ENCODE measurements at regions not wholly inside any gene's neighbourhood (a gene's known extent, or its start where the extent isn't known, plus 50 kb on each side); places are given as distances from the start of the nearest gene placed in this dataset.
"Not testable (repeated sequence)": the region's sequence is repeated elsewhere in the genome, so short reads cannot be mapped to it uniquely, and the experiment has no call there.

- H3K27ac Mint-ChIP-seq; H3K36me3 Mint-ChIP-seq; H3K4me3 Mint-ChIP-seq; CTCF ChIA-PET; DNase-seq; H3K27me3 Mint-ChIP-seq; H3K4me1 Mint-ChIP-seq; H3K9me3 Mint-ChIP-seq (ENCODE audit: low read depth); ATAC-seq: not testable (repeated sequence)
These were observed 602.0 kb downstream of the SATB2 start for GRCh38 chr2:198855746-198856145.

- ATAC-seq = no peak
- DNase-seq = no peak
- H3K27ac Mint-ChIP-seq = no peak overlapping the region
- no peaks in the 10 kb centered on the region for H3K4me1 Mint-ChIP-seq
- H3K9me3 Mint-ChIP-seq (ENCODE audit: low read depth) = no peaks in the 10 kb centered on the region
- H3K27me3 Mint-ChIP-seq = no peaks in the 10 kb centered on the region
- H3K36me3 Mint-ChIP-seq = no peaks in the 10 kb centered on the region
- no peak overlapping the region for H3K4me3 Mint-ChIP-seq
- CTCF ChIA-PET = no interaction called here
These were observed 605.5 kb downstream of the SATB2 start for GRCh38 chr2:198852248-198852647.

GRCh38 chr2:198825534-198825933, 632.2 kb downstream of the SATB2 start:
- Mint-ChIP-seq H3K4me1 (no peaks in the 10 kb centered on the region), H3K9me3 (ENCODE audit: low read depth) (no peaks in the 10 kb centered on the region), H3K27me3 (no peaks in the 10 kb centered on the region), H3K4me3 (no peak overlapping the region), H3K27ac (no peak overlapping the region), H3K36me3 (no peaks in the 10 kb centered on the region)
- CTCF ChIA-PET = no interaction called here
- DNase-seq (no peak), ATAC-seq (no peak)

GRCh38 chr2:198817536-198817935, 640.2 kb downstream of the SATB2 start:
- H3K9me3 Mint-ChIP-seq (ENCODE audit: low read depth) = no peaks in the 10 kb centered on the region
- no peak for DNase-seq
- H3K4me1 Mint-ChIP-seq = no peaks in the 10 kb centered on the region
- ATAC-seq = no peak
- no peaks in the 10 kb centered on the region for H3K36me3 Mint-ChIP-seq
- CTCF ChIA-PET = no interaction called here
- no peak overlapping the region for H3K4me3 Mint-ChIP-seq
- H3K27me3 Mint-ChIP-seq = no peaks in the 10 kb centered on the region
- no peak overlapping the region for H3K27ac Mint-ChIP-seq

- ATAC-seq (no peak), DNase-seq (no peak)
- Mint-ChIP-seq H3K27me3 (no peaks in the 10 kb centered on the region), H3K4me3 (no peak overlapping the region), H3K9me3 (ENCODE audit: low read depth) (no peaks in the 10 kb centered on the region), H3K36me3 (no peaks in the 10 kb centered on the region), H3K4me1 (no peaks in the 10 kb centered on the region), H3K27ac (no peak overlapping the region)
- CTCF ChIA-PET = no interaction called here
These were observed 642.1 kb downstream of the SATB2 start for GRCh38 chr2:198815626-198816025.

GRCh38 chr2:198811198-198811597, 646.5 kb downstream of the SATB2 start:
- DNase-seq (no peak), ATAC-seq (no peak)
- H3K27me3 Mint-ChIP-seq = no peaks in the 10 kb centered on the region
- CTCF ChIA-PET = no interaction called here
- no peaks in the 10 kb centered on the region for H3K36me3 Mint-ChIP-seq
- H3K4me1 Mint-ChIP-seq = no peaks in the 10 kb centered on the region
- no peaks in the 10 kb centered on the region for H3K9me3 Mint-ChIP-seq (ENCODE audit: low read depth)
- no peak overlapping the region for H3K4me3 Mint-ChIP-seq
- H3K27ac Mint-ChIP-seq = no peak overlapping the region

- DNase-seq = no peak
- Mint-ChIP-seq H3K4me1 (no peaks in the 10 kb centered on the region), H3K4me3 (no peak overlapping the region), H3K27ac (no peak overlapping the region), H3K9me3 (ENCODE audit: low read depth) (no peaks in the 10 kb centered on the region), H3K36me3 (no peaks in the 10 kb centered on the region), H3K27me3 (no peaks in the 10 kb centered on the region)
- CTCF ChIA-PET = no interaction called here
- no peak for ATAC-seq
These were observed 647.8 kb downstream of the SATB2 start for GRCh38 chr2:198809976-198810375.

- Mint-ChIP-seq H3K36me3 (no peaks in the 10 kb centered on the region), H3K4me3 (no peak overlapping the region)
- CTCF ChIA-PET = no interaction called here
These were observed 650.6 kb downstream of the SATB2 start for GRCh38 chr2:198807131-198807530.

GRCh38 chr2:198795419-198795818, 662.3 kb downstream of the SATB2 start:
- CTCF ChIA-PET = no interaction called here
- H3K4me3 Mint-ChIP-seq = no peak overlapping the region

More at GRCh38 chr2:198807131-198807530, 650.6 kb downstream of the SATB2 start:
- DNase-seq (no peak), ATAC-seq (no peak)
- Mint-ChIP-seq H3K9me3 (ENCODE audit: low read depth) (no peaks in the 10 kb centered on the region), H3K27ac (no peak overlapping the region), H3K27me3 (no peaks in the 10 kb centered on the region), H3K4me1 (no peaks in the 10 kb centered on the region)

GRCh38 chr2:198791623-198792022, 666.1 kb downstream of the SATB2 start:
- Mint-ChIP-seq H3K27me3 (no peaks in the 10 kb centered on the region), H3K9me3 (ENCODE audit: low read depth) (no peaks in the 10 kb centered on the region), H3K4me1 (no peaks in the 10 kb centered on the region), H3K4me3 (no peak overlapping the region), H3K36me3 (no peaks in the 10 kb centered on the region), H3K27ac (no peak overlapping the region)
- ATAC-seq (no peak), DNase-seq (no peak)
- CTCF ChIA-PET = no interaction called here

More at GRCh38 chr2:198795419-198795818, 662.3 kb downstream of the SATB2 start:
- no peaks in the 10 kb centered on the region for H3K36me3 Mint-ChIP-seq
- ATAC-seq (no peak), DNase-seq (no peak)
- no peaks in the 10 kb centered on the region for H3K4me1 Mint-ChIP-seq
- H3K27me3 Mint-ChIP-seq = no peaks in the 10 kb centered on the region
- no peak overlapping the region for H3K27ac Mint-ChIP-seq
- H3K9me3 Mint-ChIP-seq (ENCODE audit: low read depth) = no peaks in the 10 kb centered on the region

GRCh38 chr2:198788676-198789075, 669.1 kb downstream of the SATB2 start:
- Mint-ChIP-seq H3K9me3 (ENCODE audit: low read depth) (no peaks in the 10 kb centered on the region), H3K4me3 (no peak overlapping the region), H3K27ac (no peak overlapping the region), H3K27me3 (no peaks in the 10 kb centered on the region), H3K4me1 (no peaks in the 10 kb centered on the region), H3K36me3 (no peaks in the 10 kb centered on the region)
- no peak for DNase-seq
- ATAC-seq = no peak
- CTCF ChIA-PET = no interaction called here

- ATAC-seq (no peak), DNase-seq (no peak)
- H3K36me3 Mint-ChIP-seq = no peaks in the 10 kb centered on the region
- H3K4me1 Mint-ChIP-seq = no peaks in the 10 kb centered on the region
- no peak overlapping the region for H3K27ac Mint-ChIP-seq
- H3K4me3 Mint-ChIP-seq = no peak overlapping the region
- H3K27me3 Mint-ChIP-seq = no peaks in the 10 kb centered on the region
- CTCF ChIA-PET = no interaction called here
- no peaks in the 10 kb centered on the region for H3K9me3 Mint-ChIP-seq (ENCODE audit: low read depth)
These were observed 675.0 kb downstream of the SATB2 start for GRCh38 chr2:198782734-198783133.

GRCh38 chr2:198776616-198777406, 680.9 kb downstream of the SATB2 start:
- Mint-ChIP-seq H3K4me1 (no peaks in the 10 kb centered on the region), H3K9me3 (ENCODE audit: low read depth) (no peaks in the 10 kb centered on the region), H3K36me3 (no peaks in the 10 kb centered on the region), H3K27me3 (no peaks in the 10 kb centered on the region), H3K27ac (no peak overlapping the region), H3K4me3 (no peak overlapping the region)
- CTCF ChIA-PET = no interaction called here
- DNase-seq (no peak), ATAC-seq (no peak)

GRCh38 chr2:198775737-198776136, 682.0 kb downstream of the SATB2 start:
- no peak overlapping the region for H3K27ac Mint-ChIP-seq
- CTCF ChIA-PET = no interaction called here
- H3K9me3 Mint-ChIP-seq (ENCODE audit: low read depth) = no peaks in the 10 kb centered on the region
- H3K4me1 Mint-ChIP-seq = no peaks in the 10 kb centered on the region
- no peak for ATAC-seq
- H3K36me3 Mint-ChIP-seq = no peaks in the 10 kb centered on the region
- H3K4me3 Mint-ChIP-seq = no peak overlapping the region
- H3K27me3 Mint-ChIP-seq = no peaks in the 10 kb centered on the region
- no peak for DNase-seq

- CTCF ChIA-PET = no interaction called here
- Mint-ChIP-seq H3K4me3 (no peak overlapping the region), H3K9me3 (ENCODE audit: low read depth) (no peaks in the 10 kb centered on the region), H3K4me1 (no peaks in the 10 kb centered on the region), H3K36me3 (no peaks in the 10 kb centered on the region), H3K27ac (no peak overlapping the region), H3K27me3 (no peaks in the 10 kb centered on the region)
- ATAC-seq = no peak
- no peak for DNase-seq
These were observed 683.2 kb downstream of the SATB2 start for GRCh38 chr2:198774576-198774975.
